ENCODE measurements at regions not wholly inside any gene's neighbourhood (a gene's known extent, or its start where the extent isn't known, plus 50 kb on each side); places are given as distances from the start of the nearest gene placed in this dataset.

- Histone ChIP-seq H3K4me1 (ENCODE audit: control insufficient read depth, insufficient read depth, low read length) (no peaks in the 10 kb centered on the region), H3K9me3 (ENCODE audit: control insufficient read depth in 2 of 2, low read length in 2 of 2) (peaks cover 0 to 4% of the 10 kb centered on the region in 2 donors), H3K36me3 (ENCODE audit: control insufficient read depth in 2 of 2, insufficient read depth in 2 of 2, low read length in 2 of 2) (no peaks in the 10 kb centered on the region), H3K27me3 (ENCODE audit: control insufficient read depth in 1 of 2, insufficient read depth in 2 of 2, low read length in 2 of 2) (no peaks in the 10 kb centered on the region), H3K27ac (ENCODE audit: low read length) (no peak overlapping the region), H3K9ac (ENCODE audit: low read length in 2 of 2) (no peak overlapping the region), H3K4me3 (ENCODE audit: low read length in 2 of 2) (no peak overlapping the region)
Observed at GRCh38 chr4:28913466-28913865, 1806.7 kb upstream of the PCDH7 start.

DNA sequence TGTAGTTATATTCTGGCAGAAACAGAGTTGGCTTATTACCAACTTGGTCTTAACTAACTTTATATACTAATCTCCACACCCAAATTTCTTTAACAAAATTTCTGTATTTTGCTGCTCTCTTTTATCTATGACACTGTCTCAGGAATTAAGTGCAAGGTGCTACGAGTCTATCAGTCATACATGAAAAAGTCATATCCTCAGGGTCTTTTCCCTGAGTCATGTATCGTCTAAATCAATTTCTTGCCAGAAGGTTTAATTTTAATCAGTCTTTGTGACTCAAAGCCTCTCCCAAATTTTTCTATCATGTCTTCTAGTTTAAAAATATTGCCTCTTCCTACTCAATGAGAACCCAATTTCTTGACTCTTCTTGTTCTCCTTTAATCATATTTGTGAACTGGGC is 1803.6 kb upstream of the PCDH7 start:
- Histone ChIP-seq H3K36me3 (ENCODE audit: control insufficient read depth in 2 of 2, insufficient read depth in 2 of 2, low read length in 2 of 2) (no peaks in the 10 kb centered on the region), H3K4me1 (ENCODE audit: control insufficient read depth, insufficient read depth, low read length) (no peaks in the 10 kb centered on the region), H3K9ac (ENCODE audit: low read length in 2 of 2) (no peak overlapping the region), H3K9me3 (ENCODE audit: control insufficient read depth in 2 of 2, low read length in 2 of 2) (no peaks in the 10 kb centered on the region), H3K4me3 (ENCODE audit: low read length in 2 of 2) (no peak overlapping the region), H3K27me3 (ENCODE audit: control insufficient read depth in 1 of 2, insufficient read depth in 2 of 2, low read length in 2 of 2) (no peaks in the 10 kb centered on the region), H3K27ac (ENCODE audit: low read length) (no peak overlapping the region)

GRCh38 chr4:28918871-28919270 is 1801.3 kb upstream of the PCDH7 start:
- Histone ChIP-seq H3K9ac (ENCODE audit: low read length in 2 of 2) (no peak overlapping the region), H3K4me1 (ENCODE audit: control insufficient read depth, insufficient read depth, low read length) (no peaks in the 10 kb centered on the region)

DNA sequence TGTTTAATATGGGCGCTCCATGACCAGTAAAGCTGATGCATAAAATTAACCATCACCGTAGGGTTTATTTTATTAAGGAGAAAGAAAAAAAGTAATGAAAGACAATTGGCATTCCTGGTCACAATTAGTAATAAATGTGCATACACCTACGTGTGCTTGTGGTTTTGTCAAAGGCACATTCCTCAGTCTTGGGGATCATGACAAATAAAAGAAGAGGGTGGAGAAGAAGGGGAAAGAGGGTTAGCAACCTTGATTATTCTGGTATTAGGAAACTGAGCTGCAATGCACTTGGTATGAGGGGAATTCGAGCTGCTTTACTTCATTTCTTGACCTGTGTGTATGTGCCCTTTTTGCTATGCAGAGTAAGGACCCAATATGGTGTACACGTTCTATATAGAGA is 1798.3 kb upstream of the PCDH7 start:
- Histone ChIP-seq H3K27ac (ENCODE audit: low read length) (no peak overlapping the region), H3K4me1 (ENCODE audit: control insufficient read depth, insufficient read depth, low read length) (no peaks in the 10 kb centered on the region), H3K9ac (ENCODE audit: low read length in 2 of 2) (no peak overlapping the region)

More at GRCh38 chr4:28918871-28919270, 1801.3 kb upstream of the PCDH7 start:
- no peaks in the 10 kb centered on the region for H3K36me3 ChIP-seq (ENCODE audit: control insufficient read depth in 2 of 2, insufficient read depth in 2 of 2, low read length in 2 of 2)
- H3K27ac ChIP-seq (ENCODE audit: low read length): no peak overlapping the region
- H3K27me3 ChIP-seq (ENCODE audit: control insufficient read depth in 1 of 2, insufficient read depth in 2 of 2, low read length in 2 of 2): no peaks in the 10 kb centered on the region
- no peak overlapping the region for H3K4me3 ChIP-seq (ENCODE audit: low read length in 2 of 2)
- H3K9me3 ChIP-seq (ENCODE audit: control insufficient read depth in 2 of 2, low read length in 2 of 2): no peaks in the 10 kb centered on the region

GRCh38 chr4:28926156-28926555 is 1794.0 kb upstream of the PCDH7 start:
- Histone ChIP-seq H3K27ac (ENCODE audit: low read length) (no peak overlapping the region), H3K9me3 (ENCODE audit: control insufficient read depth in 2 of 2, low read length in 2 of 2) (no peaks in the 10 kb centered on the region), H3K4me1 (ENCODE audit: control insufficient read depth, insufficient read depth, low read length) (no peaks in the 10 kb centered on the region), H3K27me3 (ENCODE audit: control insufficient read depth in 1 of 2, insufficient read depth in 2 of 2, low read length in 2 of 2) (no peaks in the 10 kb centered on the region), H3K9ac (ENCODE audit: low read length in 2 of 2) (no peak overlapping the region), H3K4me3 (ENCODE audit: low read length in 2 of 2) (no peak overlapping the region), H3K36me3 (ENCODE audit: control insufficient read depth in 2 of 2, insufficient read depth in 2 of 2, low read length in 2 of 2) (no peaks in the 10 kb centered on the region)

More for the DNA sequence above, 1798.3 kb upstream of the PCDH7 start:
- Histone ChIP-seq H3K27me3 (ENCODE audit: control insufficient read depth in 1 of 2, insufficient read depth in 2 of 2, low read length in 2 of 2) (no peaks in the 10 kb centered on the region), H3K36me3 (ENCODE audit: control insufficient read depth in 2 of 2, insufficient read depth in 2 of 2, low read length in 2 of 2) (no peaks in the 10 kb centered on the region), H3K9me3 (ENCODE audit: control insufficient read depth in 2 of 2, low read length in 2 of 2) (no peaks in the 10 kb centered on the region), H3K4me3 (ENCODE audit: low read length in 2 of 2) (no peak overlapping the region)

GRCh38 chr4:28942631-28943030 is 1777.5 kb upstream of the PCDH7 start:
- no peaks in the 10 kb centered on the region for H3K9me3 ChIP-seq (ENCODE audit: control insufficient read depth in 2 of 2, low read length in 2 of 2)
- no peaks in the 10 kb centered on the region for H3K27me3 ChIP-seq (ENCODE audit: control insufficient read depth in 1 of 2, insufficient read depth in 2 of 2, low read length in 2 of 2)
- H3K4me3 ChIP-seq (ENCODE audit: low read length in 2 of 2): no peak overlapping the region
- no peak overlapping the region for H3K27ac ChIP-seq (ENCODE audit: low read length)
- H3K9ac ChIP-seq (ENCODE audit: low read length in 2 of 2): no peak overlapping the region
- no peaks in the 10 kb centered on the region for H3K36me3 ChIP-seq (ENCODE audit: control insufficient read depth in 2 of 2, insufficient read depth in 2 of 2, low read length in 2 of 2)
- no peaks in the 10 kb centered on the region for H3K4me1 ChIP-seq (ENCODE audit: control insufficient read depth, insufficient read depth, low read length)

- no peak overlapping the region for H3K4me3 ChIP-seq (ENCODE audit: low read length in 2 of 2)
- H3K27ac ChIP-seq (ENCODE audit: low read length): no peak overlapping the region
- H3K9ac ChIP-seq (ENCODE audit: low read length in 2 of 2): no peak overlapping the region
- H3K27me3 ChIP-seq (ENCODE audit: control insufficient read depth in 1 of 2, insufficient read depth in 2 of 2, low read length in 2 of 2): no peaks in the 10 kb centered on the region
- no peaks in the 10 kb centered on the region for H3K36me3 ChIP-seq (ENCODE audit: control insufficient read depth in 2 of 2, insufficient read depth in 2 of 2, low read length in 2 of 2)
- H3K9me3 ChIP-seq (ENCODE audit: control insufficient read depth in 2 of 2, low read length in 2 of 2): no peaks in the 10 kb centered on the region
- H3K4me1 ChIP-seq (ENCODE audit: control insufficient read depth, insufficient read depth, low read length): no peaks in the 10 kb centered on the region
Observed at GRCh38 chr4:28947374-28947773, 1772.8 kb upstream of the PCDH7 start.

DNA sequence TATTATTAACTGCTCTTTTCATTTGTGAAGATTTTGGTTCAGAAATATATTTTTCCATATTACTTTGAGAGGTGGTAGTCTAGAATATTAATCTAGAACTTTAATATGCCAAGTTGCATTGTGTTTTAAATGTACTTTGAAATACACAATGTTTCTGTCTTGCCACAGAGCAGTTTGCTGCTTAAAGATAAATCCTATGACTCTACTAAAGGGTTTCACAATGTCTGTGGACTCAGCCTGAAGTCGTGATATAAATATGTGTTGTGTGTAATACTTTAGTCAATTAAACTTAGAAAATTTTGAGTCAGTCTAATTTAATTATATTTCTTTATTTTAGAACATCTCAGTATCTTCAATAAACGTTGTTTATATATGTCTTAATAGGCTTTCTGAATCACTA is 1771.7 kb upstream of the PCDH7 start:
- Histone ChIP-seq H3K27me3 (ENCODE audit: control insufficient read depth in 1 of 2, insufficient read depth in 2 of 2, low read length in 2 of 2) (no peaks in the 10 kb centered on the region), H3K9ac (ENCODE audit: low read length in 2 of 2) (no peak overlapping the region), H3K4me3 (ENCODE audit: low read length in 2 of 2) (no peak overlapping the region), H3K36me3 (ENCODE audit: control insufficient read depth in 2 of 2, insufficient read depth in 2 of 2, low read length in 2 of 2) (no peaks in the 10 kb centered on the region), H3K4me1 (ENCODE audit: control insufficient read depth, insufficient read depth, low read length) (no peaks in the 10 kb centered on the region), H3K27ac (ENCODE audit: low read length) (no peak overlapping the region), H3K9me3 (ENCODE audit: control insufficient read depth in 2 of 2, low read length in 2 of 2) (no peaks in the 10 kb centered on the region)

- H3K9me3 ChIP-seq (ENCODE audit: control insufficient read depth in 2 of 2, low read length in 2 of 2): no peaks in the 10 kb centered on the region
- no peak overlapping the region for H3K4me3 ChIP-seq (ENCODE audit: low read length in 2 of 2)
- no peaks in the 10 kb centered on the region for H3K27me3 ChIP-seq (ENCODE audit: control insufficient read depth in 1 of 2, insufficient read depth in 2 of 2, low read length in 2 of 2)
- H3K27ac ChIP-seq (ENCODE audit: low read length): no peak overlapping the region
- H3K4me1 ChIP-seq (ENCODE audit: control insufficient read depth, insufficient read depth, low read length): no peaks in the 10 kb centered on the region
- no peaks in the 10 kb centered on the region for H3K36me3 ChIP-seq (ENCODE audit: control insufficient read depth in 2 of 2, insufficient read depth in 2 of 2, low read length in 2 of 2)
- no peak overlapping the region for H3K9ac ChIP-seq (ENCODE audit: low read length in 2 of 2)
Observed at GRCh38 chr4:28966982-28967381, 1753.2 kb upstream of the PCDH7 start.

GRCh38 chr4:28973587-28974350 is 1746.4 kb upstream of the PCDH7 start:
- H3K4me3 ChIP-seq (ENCODE audit: low read length in 2 of 2): no peak overlapping the region
- no peaks in the 10 kb centered on the region for H3K36me3 ChIP-seq (ENCODE audit: control insufficient read depth in 2 of 2, insufficient read depth in 2 of 2, low read length in 2 of 2)
- H3K4me1 ChIP-seq (ENCODE audit: control insufficient read depth, insufficient read depth, low read length): no peaks in the 10 kb centered on the region
- H3K27ac ChIP-seq (ENCODE audit: low read length): no peak overlapping the region
- H3K9me3 ChIP-seq (ENCODE audit: control insufficient read depth in 2 of 2, low read length in 2 of 2): no peaks in the 10 kb centered on the region
- H3K9ac ChIP-seq (ENCODE audit: low read length in 2 of 2): no peak overlapping the region
- H3K27me3 ChIP-seq (ENCODE audit: control insufficient read depth in 1 of 2, insufficient read depth in 2 of 2, low read length in 2 of 2): no peaks in the 10 kb centered on the region

GRCh38 chr4:28976369-28976768 is 1743.8 kb upstream of the PCDH7 start:
- Histone ChIP-seq H3K4me1 (ENCODE audit: control insufficient read depth, insufficient read depth, low read length) (no peaks in the 10 kb centered on the region), H3K27ac (ENCODE audit: low read length) (no peak overlapping the region), H3K9ac (ENCODE audit: low read length in 2 of 2) (no peak overlapping the region), H3K27me3 (ENCODE audit: control insufficient read depth in 1 of 2, insufficient read depth in 2 of 2, low read length in 2 of 2) (no peaks in the 10 kb centered on the region), H3K36me3 (ENCODE audit: control insufficient read depth in 2 of 2, insufficient read depth in 2 of 2, low read length in 2 of 2) (no peaks in the 10 kb centered on the region), H3K4me3 (ENCODE audit: low read length in 2 of 2) (no peak overlapping the region), H3K9me3 (ENCODE audit: control insufficient read depth in 2 of 2, low read length in 2 of 2) (no peaks in the 10 kb centered on the region)
